IPS-NIHi7 (cell line): ENCODE measurements at regions not wholly inside any gene's neighbourhood (a gene's known extent, or its start where the extent isn't known, plus 50 kb on each side); places are given as distances from the start of the nearest gene placed in this dataset.

ENCODE experiments used
- DNase-seq: peaks from one replicate; pipeline ENCODE4 v3.0.0; 2012; ENCODE audit warnings: mixed read lengths; ENCODE audit errors: extremely low spot score

DNA sequence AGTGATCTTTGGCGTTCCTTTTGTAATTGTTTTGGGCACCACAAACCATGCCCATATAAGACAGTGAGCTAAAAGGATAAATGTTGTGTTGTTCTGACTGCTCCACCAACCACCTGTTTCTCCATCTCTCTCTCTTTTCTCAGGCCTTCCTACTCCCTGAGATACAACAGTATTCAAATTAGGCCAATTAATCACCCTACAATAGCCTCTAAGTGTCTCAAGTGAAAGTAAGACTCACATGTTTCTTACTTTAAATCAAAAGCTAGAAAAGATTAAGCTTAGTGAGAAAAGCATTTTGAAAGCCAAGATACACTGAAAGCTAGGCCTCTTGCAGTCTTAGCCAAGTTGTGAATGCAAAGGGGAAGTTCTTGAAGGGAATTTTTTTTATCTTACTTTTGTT lies 268.8 kb upstream of the NREP start:
- no peak for DNase-seq

- DNase-seq, result no peak
These were observed 267.8 kb upstream of the NREP start for GRCh38 chr5:112024769-112025168.

DNA sequence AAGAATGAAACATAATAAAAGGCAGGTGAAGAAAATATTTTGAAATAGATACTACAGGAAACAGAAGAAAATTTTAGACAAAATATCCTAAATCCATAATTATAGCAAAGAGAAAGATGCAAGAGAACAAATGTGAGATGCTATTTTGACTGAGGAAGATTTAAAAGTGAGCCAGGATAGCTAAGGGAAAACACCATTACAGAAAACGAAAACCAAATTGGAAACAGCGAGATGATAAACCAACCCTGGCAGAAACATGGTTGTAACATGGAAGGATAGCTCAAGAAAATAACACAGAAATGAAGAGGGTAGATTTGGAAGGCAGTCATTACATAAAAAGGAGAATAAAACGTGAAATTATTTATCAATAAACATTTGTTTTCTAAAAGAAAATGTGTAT lies 267.2 kb upstream of the NREP start:
- DNase-seq, result no peak

GRCh38 chr5:112023766-112024165 lies 266.8 kb upstream of the NREP start:
- no peak for DNase-seq

GRCh38 chr5:112018846-112019245 lies 261.9 kb upstream of the NREP start:
- no peak for DNase-seq

- no peak for DNase-seq
These were observed 260.0 kb upstream of the NREP start for GRCh38 chr5:112016980-112017379.

DNA sequence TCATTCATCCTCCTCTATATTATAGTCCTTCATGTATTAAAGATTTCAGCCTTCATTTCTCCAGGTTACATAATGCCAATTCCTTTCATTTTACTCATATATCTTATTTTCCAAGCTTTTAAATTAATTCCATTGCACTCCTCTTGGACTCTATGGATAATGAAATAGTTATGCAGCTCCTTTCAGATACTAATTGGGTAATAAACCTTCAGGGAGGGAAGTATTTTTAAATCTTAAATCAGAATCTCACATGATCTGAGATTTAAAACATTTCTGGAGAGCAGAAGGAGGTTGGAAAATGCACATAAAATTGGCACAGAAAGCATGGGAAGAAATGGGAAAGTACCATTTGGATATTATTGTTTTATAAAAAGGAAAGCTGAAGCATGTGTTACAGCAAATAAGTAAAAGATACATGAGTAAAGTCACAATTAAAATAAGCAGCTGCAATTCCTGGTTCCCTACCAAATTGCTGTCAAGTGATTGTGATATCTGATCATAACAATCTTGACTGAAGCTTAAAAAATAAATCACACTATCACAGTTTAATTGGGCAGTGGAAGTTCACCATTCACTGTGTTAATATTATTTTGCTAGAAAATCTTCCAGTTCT lies 257.9 kb upstream of the NREP start:
- DNase-seq, result no peak

GRCh38 chr5:112013660-112014059 lies 256.7 kb upstream of the NREP start:
- no peak for DNase-seq

DNA sequence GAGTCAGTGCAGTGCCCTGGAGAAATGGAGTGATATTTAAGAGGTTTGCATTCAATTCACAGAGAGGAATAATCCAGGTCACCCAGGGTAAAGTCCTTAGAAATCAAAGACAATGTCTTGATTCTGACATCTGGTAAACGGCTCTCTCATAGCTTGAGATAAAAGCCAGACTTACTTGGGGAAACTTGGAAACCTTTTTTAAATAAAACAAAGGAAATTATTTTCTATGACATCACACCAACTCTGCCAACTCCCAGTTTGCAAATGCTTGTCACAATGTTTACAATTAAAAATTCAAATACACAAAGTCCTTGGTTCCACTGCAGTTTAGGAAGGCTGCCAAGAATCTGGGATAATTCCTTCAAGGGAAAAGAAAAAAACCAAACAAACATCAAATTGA lies 255.1 kb upstream of the NREP start:
- DNase-seq, result no peak

DNA sequence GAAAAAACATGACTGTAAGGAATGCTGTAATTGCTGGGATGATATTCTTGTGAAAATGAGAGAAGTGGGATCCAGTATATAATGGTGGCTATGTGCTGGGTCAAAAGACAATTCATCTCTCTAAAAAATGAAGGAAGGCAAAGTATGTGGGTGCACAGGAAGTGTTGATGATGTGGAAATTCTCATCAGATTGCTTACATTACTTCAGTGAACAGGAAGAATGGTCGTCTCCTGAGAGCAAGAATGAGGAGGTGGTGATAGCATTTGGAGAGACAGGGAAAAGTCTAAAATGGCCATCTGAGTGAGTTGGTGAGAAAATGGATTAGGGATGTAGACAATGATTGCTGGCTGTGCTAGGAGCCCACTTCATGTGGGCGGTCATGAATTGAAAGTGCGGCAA lies 253.5 kb upstream of the NREP start:
- no peak for DNase-seq

- no peak for DNase-seq
These were observed 249.7 kb upstream of the NREP start for GRCh38 chr5:112006721-112007120.

DNA sequence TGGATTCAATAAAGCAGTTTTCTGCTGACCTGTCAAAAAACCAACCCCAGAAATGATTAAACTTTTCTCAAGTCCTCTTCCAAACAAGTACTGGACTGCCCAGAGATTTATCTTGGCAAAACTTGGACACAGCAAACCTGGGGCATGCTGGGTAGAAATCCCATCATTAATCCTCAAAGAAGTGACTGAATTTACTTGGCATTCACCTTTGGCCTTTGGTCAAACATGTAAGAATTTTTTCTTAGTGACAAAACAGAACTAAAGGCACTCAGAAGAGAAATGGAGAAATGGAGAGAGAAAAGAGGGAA lies 248.6 kb upstream of the NREP start:
- DNase-seq, result no peak

- no peak for DNase-seq
These were observed 248.1 kb upstream of the NREP start for GRCh38 chr5:112004867-112005622.

DNA sequence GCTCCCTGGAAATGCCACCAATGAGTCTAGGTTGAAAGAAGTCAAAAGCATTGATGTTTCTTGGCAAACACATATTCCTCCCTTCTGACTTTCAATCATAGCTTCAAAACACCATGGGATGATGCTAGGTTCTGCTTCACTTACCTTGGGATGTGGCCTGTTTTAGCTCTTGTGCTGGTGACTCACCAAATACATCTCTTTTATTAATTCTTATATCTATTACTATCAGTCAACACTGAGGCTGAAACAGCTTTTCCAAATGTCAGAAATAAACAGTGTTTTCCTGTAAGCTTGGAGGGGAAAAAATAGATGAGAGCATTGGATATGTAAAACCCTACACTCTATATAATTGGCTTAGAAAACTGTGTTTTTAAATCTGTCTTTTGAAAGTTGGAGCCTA lies 245.4 kb upstream of the NREP start:
- no peak for DNase-seq

- no peak for DNase-seq
These were observed 242.3 kb upstream of the NREP start for GRCh38 chr5:111999286-111999685.

GRCh38 chr5:111998871-111999270 lies 241.9 kb upstream of the NREP start:
- no peak for DNase-seq

DNA sequence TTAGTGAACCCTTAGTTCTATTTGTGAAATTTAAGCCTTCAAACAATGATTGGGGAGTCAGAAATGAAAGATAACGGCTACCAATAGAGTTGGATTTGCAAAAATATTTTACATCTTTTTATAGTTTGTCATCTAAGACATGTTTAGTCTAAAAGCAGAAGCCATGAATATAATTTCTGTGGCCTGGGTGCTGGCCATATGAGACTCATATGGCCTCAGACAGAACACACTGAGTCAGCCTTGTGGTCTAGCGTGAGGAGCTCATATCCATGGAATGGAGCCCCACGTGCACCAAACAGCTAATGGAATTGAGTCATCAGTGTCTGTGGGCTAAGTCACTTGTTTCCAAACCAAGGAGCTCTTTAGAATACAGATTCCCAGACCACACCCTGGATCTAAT lies 240.7 kb upstream of the NREP start:
- DNase-seq, result no peak

DNA sequence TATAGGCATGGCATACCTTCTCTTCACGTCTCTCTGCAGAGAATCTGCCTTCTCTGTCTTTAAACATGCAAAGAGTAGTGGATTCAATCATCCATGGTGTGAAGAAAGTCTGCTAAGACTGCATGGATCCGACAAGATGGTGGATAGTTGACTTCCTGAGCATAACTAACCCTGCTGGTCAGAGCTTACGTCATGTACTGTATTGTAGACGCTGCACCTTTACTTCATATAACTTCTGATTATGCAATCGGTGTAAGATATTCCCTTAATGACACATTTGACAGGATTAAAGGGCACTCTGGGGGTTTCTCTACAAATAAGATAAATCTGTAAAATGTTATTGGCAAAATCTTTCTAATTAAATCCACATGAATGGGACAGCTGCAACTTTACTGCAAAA lies 240.3 kb upstream of the NREP start:
- DNase-seq, result no peak

DNA sequence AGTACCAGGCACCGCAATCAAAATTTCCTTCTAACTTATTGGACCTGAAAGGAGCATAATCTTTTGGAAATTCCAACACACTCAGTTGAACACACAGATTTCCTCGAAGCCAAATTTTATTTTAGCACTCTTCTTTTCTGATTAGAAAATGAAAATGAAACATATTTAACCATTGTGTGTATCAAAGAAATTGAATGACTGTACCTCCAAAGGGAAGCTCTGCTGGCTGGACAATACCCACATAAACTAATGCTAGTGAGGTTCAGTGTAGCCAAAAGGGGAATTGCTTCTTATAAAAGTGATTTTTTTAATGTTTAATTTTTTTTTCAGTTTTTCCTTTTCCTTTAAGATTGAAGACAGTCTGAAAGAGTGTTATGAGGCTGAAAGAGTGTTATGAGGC lies 239.6 kb upstream of the NREP start:
- DNase-seq, result no peak

GRCh38 chr5:111995701-111996100 lies 238.7 kb upstream of the NREP start:
- no peak for DNase-seq

DNA sequence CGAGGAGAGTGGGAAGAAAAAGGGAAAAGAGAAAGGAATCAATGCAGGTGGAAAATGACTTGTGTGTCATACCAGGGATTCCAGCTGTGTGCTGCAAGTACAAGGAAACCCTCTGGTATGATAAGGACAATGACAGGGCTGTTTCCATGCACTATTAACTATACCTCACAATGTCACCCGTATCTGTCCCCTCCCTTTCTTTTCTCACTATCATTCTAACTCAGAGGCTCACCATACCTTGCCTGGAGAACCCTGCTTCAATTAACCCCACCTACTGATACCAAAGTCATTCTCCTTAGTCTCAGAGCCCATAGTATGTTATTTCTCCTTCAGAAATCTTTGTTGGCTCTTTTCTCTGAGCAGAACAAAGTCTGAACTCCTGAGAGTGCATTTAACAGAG lies 236.2 kb upstream of the NREP start:
- DNase-seq, result no peak

DNA sequence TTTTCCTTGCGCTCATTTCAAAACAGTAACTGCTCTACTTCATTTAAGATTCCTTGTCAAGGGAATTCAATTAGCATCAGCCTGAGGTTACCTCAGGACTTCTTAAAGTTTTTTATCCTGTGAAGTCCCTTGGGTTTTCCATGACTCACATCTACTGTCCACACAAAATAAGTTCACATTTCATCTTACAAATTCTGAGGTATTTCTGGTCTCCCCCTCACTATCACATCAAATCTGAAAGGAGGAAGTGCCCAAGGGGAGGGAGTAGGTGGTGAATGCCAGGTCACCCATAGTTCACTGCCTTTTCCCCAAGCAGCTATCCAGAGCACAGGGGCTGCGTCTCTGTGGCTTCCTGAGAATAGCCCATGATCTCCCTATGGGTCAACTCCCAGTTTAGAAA lies 227.1 kb upstream of the NREP start:
- DNase-seq, result no peak

GRCh38 chr5:111983459-111983858 lies 226.5 kb upstream of the NREP start:
- no peak for DNase-seq

DNA sequence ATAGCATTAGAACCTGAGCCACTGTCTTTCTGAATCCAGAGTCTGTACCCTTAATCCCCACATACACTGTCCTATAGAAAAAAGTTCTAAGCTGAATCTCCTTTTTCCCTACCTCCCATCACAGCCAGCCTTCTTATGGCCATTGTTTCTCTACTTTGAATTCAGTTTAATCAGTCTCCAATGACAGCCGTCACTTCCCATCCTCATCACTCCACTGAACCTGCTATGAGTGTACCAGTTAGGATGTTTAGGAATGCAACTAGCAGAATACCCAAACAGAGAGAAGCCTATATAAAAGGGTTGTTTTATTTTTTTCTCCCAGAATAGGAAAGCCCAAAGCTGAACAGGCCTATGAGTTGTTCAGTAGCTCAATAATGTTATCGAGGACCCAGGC lies 220.4 kb upstream of the NREP start:
- no peak for DNase-seq
